PC-3 (cell line): ENCODE measurements at regions not wholly inside any gene's neighbourhood (a gene's known extent, or its start where the extent isn't known, plus 50 kb on each side); places are given as distances from the start of the nearest gene placed in this dataset.

ENCODE experiments used
- ATAC-seq: fragments of 200-7000 bp; cut with Tn5 transposase; 2 replicates; pipeline ENCODE4 v1.9.1; 2020; ENCODE audit warnings: mild to moderate bottlenecking, moderate library complexity
- BruUV-seq: library from RNA; stranded (reverse); fragments of 400-500 nt; replicated peaks from 2 replicates; lab custom pipeline; 2021; lab: Mats Ljungman, UMichigan
- CTCF ChIA-PET: fragments of 300-600 bp; sonication (Branson Sonifier 250); formaldehyde crosslinking; loops from one replicate; lab custom pipeline; 2022; ENCODE audit warnings: antibody characterized with exemption; lab: Charles Lee
- POLR2A ChIA-PET: fragments of 300-600 bp; sonication (Branson Sonifier 250); formaldehyde crosslinking; loops from one replicate; lab custom pipeline; 2022; ENCODE audit warnings: antibody characterized with exemption; ENCODE audit not compliant: unreplicated experiment; lab: Charles Lee
- DNase-seq: peaks from one replicate; pipeline ENCODE4 v3.0.0-alpha.2; 2015
- H2AFZ ChIP-seq: fragments of 300-600 bp; sonication (generic); 2 replicates; pipeline ENCODE4 v1.6.0; 2016; ENCODE audit warnings: antibody characterized with exemption, low read length
- H3F3A ChIP-seq: fragments of 300-600 bp; sonication (generic); one replicate; pipeline ENCODE4 v1.6.0; 2017; ENCODE audit warnings: antibody characterized with exemption, low read length, control low read depth, mild to moderate bottlenecking; ENCODE audit not compliant: unreplicated experiment
- H3K27ac ChIP-seq: fragments of 300-600 bp; sonication (generic); 2 replicates; pipeline ENCODE4 v1.5.1; 2016; ENCODE audit warnings: mild to moderate bottlenecking, low read length
- H3K27me3 ChIP-seq: fragments of 300-600 bp; sonication (generic); 2 replicates; pipeline ENCODE4 v1.6.1; 2016; ENCODE audit warnings: low read length, mixed read lengths
- H3K36me3 ChIP-seq: fragments of 300-600 bp; sonication (generic); 2 replicates; pipeline ENCODE4 v1.6.1; 2016; ENCODE audit warnings: low read depth, mixed run types, low read length, mixed read lengths
- H3K4me1 ChIP-seq: fragments of 300-600 bp; sonication (generic); 2 replicates; pipeline ENCODE4 v1.5.1; 2016; ENCODE audit warnings: low read length; ENCODE audit not compliant: insufficient read depth
- H3K4me2 ChIP-seq: fragments of 300-600 bp; sonication (generic); 2 replicates; pipeline ENCODE4 v1.6.0; 2016; ENCODE audit warnings: low read length
- H3K4me3 ChIP-seq: fragments of 300-600 bp; sonication (generic); 2 replicates; pipeline ENCODE4 v1.5.1; 2016; ENCODE audit warnings: mild to moderate bottlenecking, low read length, mixed read lengths
- H3K79me2 ChIP-seq: fragments of 300-600 bp; sonication (generic); 2 replicates; pipeline ENCODE4 v1.6.1; 2017; ENCODE audit warnings: low read length, mixed read lengths
- H3K9ac ChIP-seq: fragments of 300-600 bp; sonication (generic); 2 replicates; pipeline ENCODE4 v1.6.0; 2016; ENCODE audit warnings: mild to moderate bottlenecking, low read length
- H3K9me2 ChIP-seq: fragments of 300-600 bp; sonication (generic); replicated peaks from 2 replicates; pipeline ENCODE4 v1.6.1; 2016; ENCODE audit warnings: mixed run types, low read length, mixed read lengths
- H3K9me3 ChIP-seq: fragments of 300-600 bp; sonication (generic); 2 replicates; pipeline ENCODE4 v1.6.1; 2016; ENCODE audit warnings: low read length, mixed read lengths
- H4K20me1 ChIP-seq: fragments of 300-600 bp; sonication (generic); 2 replicates; pipeline ENCODE4 v1.6.1; 2016; ENCODE audit warnings: low read length, mixed read lengths
- EZH2 ChIP-seq: fragments of 300-600 bp; sonication (generic); IDR thresholded peaks from one replicate; pipeline ENCODE4 v1.6.1; 2017; ENCODE audit warnings: antibody characterized with exemption, mild to moderate bottlenecking, low read length; ENCODE audit not compliant: unreplicated experiment
- EZH2phosphoT487 ChIP-seq: fragments of 300-600 bp; sonication (generic); IDR thresholded peaks from 2 replicates; pipeline ENCODE4 v1.6.1; 2018; ENCODE audit warnings: mild to moderate bottlenecking, antibody characterized with exemption, low read length, borderline replicate concordance
- intact Hi-C: fragments of 100-400 bp; cut with micrococcal nuclease; formaldehyde crosslinking; loops from 2 replicates; pipeline ENCODE4 v1.9.0; 2023
- TF ChIP-seq, protein P1 (sequence below): fragments of 300-600 bp; sonication (generic); conservative IDR thresholded peaks from 2 replicates; pipeline ENCODE4 v1.5.1; 2017; ENCODE audit warnings: antibody characterized with exemption, low read depth, mild to moderate bottlenecking, low read length

DNA sequence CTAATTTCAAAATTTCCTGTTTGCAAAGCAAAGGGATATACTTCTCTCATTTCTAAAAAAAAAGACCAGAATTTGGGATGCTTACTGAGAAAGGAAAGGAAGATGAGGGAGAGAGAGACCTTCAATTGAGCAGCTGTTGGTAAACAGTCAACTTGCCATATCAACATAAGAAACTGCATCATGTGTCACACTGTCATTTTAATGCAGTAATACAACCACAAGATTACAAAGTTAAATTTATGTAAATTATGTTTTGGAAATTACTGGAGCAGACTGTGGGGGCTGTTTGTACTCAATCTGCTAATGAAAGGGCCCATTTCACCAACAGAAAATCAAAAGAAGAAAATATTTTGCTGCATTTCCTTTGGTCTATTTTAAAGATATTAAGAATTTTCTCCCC is 370.4 kb upstream of the TMPO start:
- Histone ChIP-seq H2AFZ (no peak overlapping the region), H3K27me3 (no peaks in the 10 kb centered on the region), H3K27ac (no peak overlapping the region), H3K4me3 (no peak overlapping the region), H3K79me2 (no peaks in the 10 kb centered on the region), H3K9me2 (no peaks in the 10 kb centered on the region), H3K9me3 (no peaks in the 10 kb centered on the region; the same call in 1 of the 2 replicates), H3K4me1 (no peaks in the 10 kb centered on the region), H4K20me1 (no peaks in the 10 kb centered on the region), H3K9ac (no peak overlapping the region), H3F3A (no peaks in the 10 kb centered on the region), H3K36me3 (no peaks in the 10 kb centered on the region), H3K4me2 (no peak overlapping the region)
- ChIA-PET CTCF (no interaction called here), POLR2A (no interaction called here)
- no peak for TF ChIP-seq EZH2
- TF ChIP-seq EZH2phosphoT487: no peak
- ATAC-seq (no peak), DNase-seq (no peak)
- BruUV-seq: no TSS peak
- intact Hi-C loops: no loop called here

DNA sequence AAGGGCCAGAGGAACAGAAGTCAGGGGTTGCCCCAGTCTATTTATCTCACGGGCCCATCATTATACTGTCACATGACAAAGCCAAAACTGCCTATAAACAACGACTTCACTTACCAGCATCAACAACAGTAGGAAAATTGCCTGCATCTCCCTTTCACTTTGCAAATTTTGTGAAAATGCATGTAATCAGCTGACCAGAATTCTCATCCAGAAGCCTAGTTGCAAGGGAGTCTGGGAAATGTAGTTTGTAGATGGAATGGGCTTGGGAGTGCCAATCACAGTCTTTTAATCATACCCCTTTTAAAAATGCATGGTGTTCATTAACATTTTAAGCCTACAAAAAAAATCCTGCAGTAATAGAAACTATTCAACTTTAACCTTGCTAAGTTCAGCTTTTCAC is 369.3 kb upstream of the TMPO start:
- no peak for ATAC-seq

DNA sequence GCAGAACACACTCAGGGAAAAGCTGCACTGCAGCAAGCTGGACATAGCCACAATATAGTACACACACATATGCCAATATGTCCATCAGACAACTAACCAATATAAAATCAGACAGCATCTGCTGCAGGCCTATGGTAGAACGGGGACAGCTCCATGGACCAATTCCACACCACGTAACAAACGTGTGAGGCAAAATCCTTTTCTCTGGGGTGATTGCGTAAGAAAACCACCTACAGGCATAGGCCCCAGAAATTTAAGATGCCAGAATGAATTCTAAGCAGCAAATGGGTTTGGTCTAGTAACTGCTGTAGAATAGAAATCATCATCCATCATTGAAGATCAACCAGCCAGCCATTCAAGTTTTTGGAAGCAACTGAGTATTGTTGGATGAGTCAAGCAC is 368.9 kb upstream of the TMPO start:
- H3K4me1 ChIP-seq: no peaks in the 10 kb centered on the region
- no peak for DNase-seq
- no peaks in the 10 kb centered on the region; the same call in 1 of the 2 replicates for H3K9me3 ChIP-seq
- TF ChIP-seq EZH2phosphoT487 (no peak), EZH2 (no peak)
- TF ChIP-seq, protein P1, sequence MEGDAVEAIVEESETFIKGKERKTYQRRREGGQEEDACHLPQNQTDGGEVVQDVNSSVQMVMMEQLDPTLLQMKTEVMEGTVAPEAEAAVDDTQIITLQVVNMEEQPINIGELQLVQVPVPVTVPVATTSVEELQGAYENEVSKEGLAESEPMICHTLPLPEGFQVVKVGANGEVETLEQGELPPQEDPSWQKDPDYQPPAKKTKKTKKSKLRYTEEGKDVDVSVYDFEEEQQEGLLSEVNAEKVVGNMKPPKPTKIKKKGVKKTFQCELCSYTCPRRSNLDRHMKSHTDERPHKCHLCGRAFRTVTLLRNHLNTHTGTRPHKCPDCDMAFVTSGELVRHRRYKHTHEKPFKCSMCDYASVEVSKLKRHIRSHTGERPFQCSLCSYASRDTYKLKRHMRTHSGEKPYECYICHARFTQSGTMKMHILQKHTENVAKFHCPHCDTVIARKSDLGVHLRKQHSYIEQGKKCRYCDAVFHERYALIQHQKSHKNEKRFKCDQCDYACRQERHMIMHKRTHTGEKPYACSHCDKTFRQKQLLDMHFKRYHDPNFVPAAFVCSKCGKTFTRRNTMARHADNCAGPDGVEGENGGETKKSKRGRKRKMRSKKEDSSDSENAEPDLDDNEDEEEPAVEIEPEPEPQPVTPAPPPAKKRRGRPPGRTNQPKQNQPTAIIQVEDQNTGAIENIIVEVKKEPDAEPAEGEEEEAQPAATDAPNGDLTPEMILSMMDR: no peak
- H3K27me3 ChIP-seq: no peaks in the 10 kb centered on the region
- H3K4me3 ChIP-seq: no peak overlapping the region
- H3K36me3 ChIP-seq: no peaks in the 10 kb centered on the region
- no peaks in the 10 kb centered on the region for H3K79me2 ChIP-seq
- BruUV-seq: no TSS peak
- H3F3A ChIP-seq: no peaks in the 10 kb centered on the region
- no peaks in the 10 kb centered on the region for H3K9me2 ChIP-seq
- CTCF ChIA-PET: no interaction called here
- H4K20me1 ChIP-seq: no peaks in the 10 kb centered on the region
- POLR2A ChIA-PET: no interaction called here
- no peak for ATAC-seq
- no peak overlapping the region for H3K9ac ChIP-seq
- H3K27ac ChIP-seq: no peak overlapping the region
- intact Hi-C loops: no loop called here
- H3K4me2 ChIP-seq: no peak overlapping the region
- no peak overlapping the region for H2AFZ ChIP-seq

More for the DNA sequence above, 369.3 kb upstream of the TMPO start:
- no peaks in the 10 kb centered on the region for H3K27me3 ChIP-seq
- H3K4me2 ChIP-seq: no peak overlapping the region
- ChIA-PET CTCF (no interaction called here), POLR2A (no interaction called here)
- H4K20me1 ChIP-seq: no peaks in the 10 kb centered on the region
- intact Hi-C loops: no loop called here
- BruUV-seq: no TSS peak
- no peak for DNase-seq
- H3K27ac ChIP-seq: no peak overlapping the region
- H3K4me3 ChIP-seq: no peak overlapping the region
- H3K79me2 ChIP-seq: no peaks in the 10 kb centered on the region
- TF ChIP-seq EZH2 (no peak), EZH2phosphoT487 (no peak)
- TF ChIP-seq, protein P1: no peak
- H3F3A ChIP-seq: no peaks in the 10 kb centered on the region
- H3K4me1 ChIP-seq: no peaks in the 10 kb centered on the region
- no peak overlapping the region for H3K9ac ChIP-seq
- H2AFZ ChIP-seq: no peak overlapping the region
- no peaks in the 10 kb centered on the region for H3K36me3 ChIP-seq
- H3K9me2 ChIP-seq: no peaks in the 10 kb centered on the region
- H3K9me3 ChIP-seq: no peaks in the 10 kb centered on the region; the same call in 1 of the 2 replicates
